ENCODE measurements at regions not wholly inside any gene's neighbourhood (a gene's known extent, or its start where the extent isn't known, plus 50 kb on each side); places are given as distances from the start of the nearest gene placed in this dataset.

- H3K27me3 ChIP-seq (ENCODE audit: control insufficient read depth, insufficient read depth, low read length) = no peaks in the 10 kb centered on the region
- H3K9ac ChIP-seq (ENCODE audit: low read length) = no peak overlapping the region
- H3K4me1 ChIP-seq (ENCODE audit: control insufficient read depth, insufficient read depth, low read length) = no peaks in the 10 kb centered on the region
- no peaks in the 10 kb centered on the region for H3K9me3 ChIP-seq (ENCODE audit: control insufficient read depth, low read length)
- no peak overlapping the region for H3K4me3 ChIP-seq (ENCODE audit: low read length)
- no peaks in the 10 kb centered on the region for H3K36me3 ChIP-seq (ENCODE audit: control insufficient read depth, insufficient read depth, low read length)
These were observed 104.9 kb upstream of the CXCR4 start for GRCh38 chr2:136222862-136223261.

- no peaks in the 10 kb centered on the region for H3K36me3 ChIP-seq (ENCODE audit: control insufficient read depth, insufficient read depth, low read length)
- no peak overlapping the region for H3K4me3 ChIP-seq (ENCODE audit: low read length)
- no peak overlapping the region for H3K9ac ChIP-seq (ENCODE audit: low read length)
- no peaks in the 10 kb centered on the region for H3K9me3 ChIP-seq (ENCODE audit: control insufficient read depth, low read length)
- no peaks in the 10 kb centered on the region for H3K4me1 ChIP-seq (ENCODE audit: control insufficient read depth, insufficient read depth, low read length)
- no peaks in the 10 kb centered on the region for H3K27me3 ChIP-seq (ENCODE audit: control insufficient read depth, insufficient read depth, low read length)
These were observed 103.1 kb upstream of the CXCR4 start for GRCh38 chr2:136221026-136221425.

GRCh38 chr2:136219963-136220362 lies 102.0 kb upstream of the CXCR4 start:
- no peaks in the 10 kb centered on the region for H3K27me3 ChIP-seq (ENCODE audit: control insufficient read depth, insufficient read depth, low read length)
- H3K4me1 ChIP-seq (ENCODE audit: control insufficient read depth, insufficient read depth, low read length) = peaks cover 3% of the 10 kb centered on the region
- no peaks in the 10 kb centered on the region for H3K36me3 ChIP-seq (ENCODE audit: control insufficient read depth, insufficient read depth, low read length)
- no peaks in the 10 kb centered on the region for H3K9me3 ChIP-seq (ENCODE audit: control insufficient read depth, low read length)
- no peak overlapping the region for H3K9ac ChIP-seq (ENCODE audit: low read length)
- no peak overlapping the region for H3K4me3 ChIP-seq (ENCODE audit: low read length)

- peaks cover 9% of the 10 kb centered on the region for H3K4me1 ChIP-seq (ENCODE audit: control insufficient read depth, insufficient read depth, low read length)
- no peaks in the 10 kb centered on the region for H3K9me3 ChIP-seq (ENCODE audit: control insufficient read depth, low read length)
- H3K27me3 ChIP-seq (ENCODE audit: control insufficient read depth, insufficient read depth, low read length) = no peaks in the 10 kb centered on the region
These were observed 101.4 kb upstream of the CXCR4 start for GRCh38 chr2:136219341-136219740.

GRCh38 chr2:136217996-136218395 lies 100.0 kb upstream of the CXCR4 start:
- H3K36me3 ChIP-seq (ENCODE audit: control insufficient read depth, insufficient read depth, low read length) = no peaks in the 10 kb centered on the region
- H3K9me3 ChIP-seq (ENCODE audit: control insufficient read depth, low read length) = no peaks in the 10 kb centered on the region
- no peak overlapping the region for H3K4me3 ChIP-seq (ENCODE audit: low read length)
- H3K4me1 ChIP-seq (ENCODE audit: control insufficient read depth, insufficient read depth, low read length) = peaks cover 13% of the 10 kb centered on the region
- no peaks in the 10 kb centered on the region for H3K27me3 ChIP-seq (ENCODE audit: control insufficient read depth, insufficient read depth, low read length)
- no peak overlapping the region for H3K9ac ChIP-seq (ENCODE audit: low read length)

More at GRCh38 chr2:136219341-136219740, 101.4 kb upstream of the CXCR4 start:
- Histone ChIP-seq H3K36me3 (ENCODE audit: control insufficient read depth, insufficient read depth, low read length) (no peaks in the 10 kb centered on the region), H3K9ac (ENCODE audit: low read length) (no peak overlapping the region), H3K4me3 (ENCODE audit: low read length) (no peak overlapping the region)

- peaks cover 17% of the 10 kb centered on the region for H3K4me1 ChIP-seq (ENCODE audit: control insufficient read depth, insufficient read depth, low read length)
- H3K9ac ChIP-seq (ENCODE audit: low read length) = no peak overlapping the region
- H3K36me3 ChIP-seq (ENCODE audit: control insufficient read depth, insufficient read depth, low read length) = no peaks in the 10 kb centered on the region
- no peak overlapping the region for H3K4me3 ChIP-seq (ENCODE audit: low read length)
- no peaks in the 10 kb centered on the region for H3K27me3 ChIP-seq (ENCODE audit: control insufficient read depth, insufficient read depth, low read length)
- no peaks in the 10 kb centered on the region for H3K9me3 ChIP-seq (ENCODE audit: control insufficient read depth, low read length)
These were observed 98.0 kb upstream of the CXCR4 start for GRCh38 chr2:136215908-136216472.

GRCh38 chr2:136215449-136215848 lies 97.5 kb upstream of the CXCR4 start:
- Histone ChIP-seq H3K27me3 (ENCODE audit: control insufficient read depth, insufficient read depth, low read length) (no peaks in the 10 kb centered on the region), H3K4me3 (ENCODE audit: low read length) (no peak overlapping the region), H3K9ac (ENCODE audit: low read length) (no peak overlapping the region), H3K36me3 (ENCODE audit: control insufficient read depth, insufficient read depth, low read length) (no peaks in the 10 kb centered on the region), H3K4me1 (ENCODE audit: control insufficient read depth, insufficient read depth, low read length) (peaks cover 17% of the 10 kb centered on the region), H3K9me3 (ENCODE audit: control insufficient read depth, low read length) (no peaks in the 10 kb centered on the region)

GRCh38 chr2:136214307-136215200 lies 96.6 kb upstream of the CXCR4 start:
- Histone ChIP-seq H3K9me3 (ENCODE audit: control insufficient read depth, low read length) (no peaks in the 10 kb centered on the region), H3K27me3 (ENCODE audit: control insufficient read depth, insufficient read depth, low read length) (no peaks in the 10 kb centered on the region), H3K9ac (ENCODE audit: low read length) (no peak overlapping the region), H3K4me3 (ENCODE audit: low read length) (no peak overlapping the region), H3K36me3 (ENCODE audit: control insufficient read depth, insufficient read depth, low read length) (no peaks in the 10 kb centered on the region), H3K4me1 (ENCODE audit: control insufficient read depth, insufficient read depth, low read length) (peaks cover 20% of the 10 kb centered on the region)

GRCh38 chr2:136213836-136214235 lies 95.9 kb upstream of the CXCR4 start:
- Histone ChIP-seq H3K36me3 (ENCODE audit: control insufficient read depth, insufficient read depth, low read length) (no peaks in the 10 kb centered on the region), H3K9ac (ENCODE audit: low read length) (no peak overlapping the region), H3K9me3 (ENCODE audit: control insufficient read depth, low read length) (no peaks in the 10 kb centered on the region), H3K4me3 (ENCODE audit: low read length) (no peak overlapping the region), H3K4me1 (ENCODE audit: control insufficient read depth, insufficient read depth, low read length) (peaks cover 27% of the 10 kb centered on the region), H3K27me3 (ENCODE audit: control insufficient read depth, insufficient read depth, low read length) (no peaks in the 10 kb centered on the region)

GRCh38 chr2:136212426-136213378 lies 94.8 kb upstream of the CXCR4 start:
- no peaks in the 10 kb centered on the region for H3K9me3 ChIP-seq (ENCODE audit: control insufficient read depth, low read length)
- H3K4me1 ChIP-seq (ENCODE audit: control insufficient read depth, insufficient read depth, low read length) = peaks cover 30% of the 10 kb centered on the region
- no peak overlapping the region for H3K9ac ChIP-seq (ENCODE audit: low read length)
- no peaks in the 10 kb centered on the region for H3K27me3 ChIP-seq (ENCODE audit: control insufficient read depth, insufficient read depth, low read length)
- H3K4me3 ChIP-seq (ENCODE audit: low read length) = no peak overlapping the region
- H3K36me3 ChIP-seq (ENCODE audit: control insufficient read depth, insufficient read depth, low read length) = no peaks in the 10 kb centered on the region

GRCh38 chr2:136211701-136212100 lies 93.8 kb upstream of the CXCR4 start:
- Histone ChIP-seq H3K27me3 (ENCODE audit: control insufficient read depth, insufficient read depth, low read length) (no peaks in the 10 kb centered on the region), H3K4me1 (ENCODE audit: control insufficient read depth, insufficient read depth, low read length) (peaks cover 30% of the 10 kb centered on the region), H3K9me3 (ENCODE audit: control insufficient read depth, low read length) (no peaks in the 10 kb centered on the region), H3K36me3 (ENCODE audit: control insufficient read depth, insufficient read depth, low read length) (no peaks in the 10 kb centered on the region), H3K4me3 (ENCODE audit: low read length) (no peak overlapping the region), H3K9ac (ENCODE audit: low read length) (no peak overlapping the region)

GRCh38 chr2:136210822-136211221 lies 92.9 kb upstream of the CXCR4 start:
- H3K9me3 ChIP-seq (ENCODE audit: control insufficient read depth, low read length) = no peaks in the 10 kb centered on the region
- no peaks in the 10 kb centered on the region for H3K27me3 ChIP-seq (ENCODE audit: control insufficient read depth, insufficient read depth, low read length)
- H3K4me1 ChIP-seq (ENCODE audit: control insufficient read depth, insufficient read depth, low read length) = peaks cover 30% of the 10 kb centered on the region

More at GRCh38 chr2:136210822-136211221, 92.9 kb upstream of the CXCR4 start:
- no peak overlapping the region for H3K9ac ChIP-seq (ENCODE audit: low read length)
- H3K4me3 ChIP-seq (ENCODE audit: low read length) = no peak overlapping the region
- no peaks in the 10 kb centered on the region for H3K36me3 ChIP-seq (ENCODE audit: control insufficient read depth, insufficient read depth, low read length)
